H1 (cell line): ENCODE measurements at regions not wholly inside any gene's neighbourhood (a gene's known extent, or its start where the extent isn't known, plus 50 kb on each side); places are given as distances from the start of the nearest gene placed in this dataset.

Experiments used
- CHD7 ChIP-seq: fragments of 300-600 bp; sonication (generic); IDR thresholded peaks from 2 replicates; pipeline ENCODE4 v1.7.1; 2012; ENCODE audit warnings: low read length, moderate library complexity, mild to moderate bottlenecking, inconsistent platforms; ENCODE audit not compliant: insufficient replicate concordance
- HDAC2 ChIP-seq, 2 experiments: fragments of 300-600 bp in 1 of 2; sonication (generic) in 1 of 2; IDR thresholded peaks; 2 replicates each; pipeline ENCODE4 v1.6.1; 2011 to 2012; ENCODE audit warnings: low read depth in 2 of 2, low read length in 2 of 2, mild to moderate bottlenecking in 2 of 2, moderate library complexity in 2 of 2, borderline replicate concordance in 1 of 2, inconsistent platforms in 1 of 2

- TF ChIP-seq HDAC2 (IDR thresholded peaks at IDR 0.05; ENCODE audit: borderline replicate concordance in 1 of 2, low read depth in 2 of 2, low read length in 2 of 2) (no peak), CHD7 (no peak)
Observed at GRCh38 chr14:73770977-73771847, 57.0 kb upstream of the PNMA1 start (continued).
